DMS114 treated with DMSO at 0.1 percent for 48 hours (cell line): ENCODE measurements at regions not wholly inside any gene's neighbourhood (a gene's known extent, or its start where the extent isn't known, plus 50 kb on each side); places are given as distances from the start of the nearest gene placed in this dataset.

Experiments
- DNase-seq: peaks from one replicate; lab custom pipeline; 2025; ENCODE audit not compliant: unreplicated experiment; lab: John Stamatoyannopoulos, UW

DNA sequence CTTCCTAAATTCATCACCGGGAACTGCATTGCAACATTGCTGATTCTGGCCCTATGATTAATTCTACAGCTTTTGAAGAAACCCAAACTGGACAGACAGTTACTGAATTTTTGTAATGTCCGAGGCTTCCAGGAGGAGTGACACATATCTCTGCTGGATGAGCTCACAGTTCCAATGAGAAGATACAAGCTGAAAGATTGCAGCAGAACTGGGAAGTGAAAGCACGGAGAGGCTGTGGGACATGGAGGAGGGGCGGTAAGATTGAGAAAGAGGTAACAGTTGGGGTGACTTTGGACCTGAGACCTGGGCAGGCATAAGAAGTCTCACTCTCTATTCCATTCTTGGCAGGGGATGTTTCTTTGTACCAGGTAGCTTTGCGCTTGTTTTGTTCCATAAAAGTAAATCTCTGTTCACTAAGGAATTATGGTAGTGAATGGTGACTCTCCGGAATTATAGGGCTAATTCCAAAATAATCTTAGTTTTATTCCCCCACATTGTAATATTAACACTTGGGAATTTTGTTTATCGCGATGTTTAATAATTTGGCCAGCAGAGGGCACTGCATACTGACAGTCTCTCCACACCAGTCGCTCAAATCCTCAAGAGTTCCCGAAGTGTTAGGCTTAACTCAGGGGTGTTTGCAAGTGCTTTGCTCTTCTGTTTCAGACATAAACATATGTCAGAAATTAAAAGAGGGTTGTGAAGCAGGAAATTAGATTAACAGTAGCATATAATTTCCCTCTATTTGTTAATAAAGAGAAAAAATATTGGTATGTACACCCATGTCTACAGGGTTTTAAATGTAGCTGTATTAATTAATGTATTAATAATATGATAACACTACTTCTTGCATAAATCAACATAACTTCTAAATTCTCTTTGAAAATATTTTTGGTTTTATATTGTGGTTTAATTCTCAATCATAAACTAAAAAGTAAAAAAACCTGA lies 201.4 kb downstream of the SOCS6 start:
- peak; percentile 14 for DNase-seq

GRCh38 chr18:70489571-70489970 lies 200.7 kb downstream of the SOCS6 start:
- DNase-seq: no peak

DNA sequence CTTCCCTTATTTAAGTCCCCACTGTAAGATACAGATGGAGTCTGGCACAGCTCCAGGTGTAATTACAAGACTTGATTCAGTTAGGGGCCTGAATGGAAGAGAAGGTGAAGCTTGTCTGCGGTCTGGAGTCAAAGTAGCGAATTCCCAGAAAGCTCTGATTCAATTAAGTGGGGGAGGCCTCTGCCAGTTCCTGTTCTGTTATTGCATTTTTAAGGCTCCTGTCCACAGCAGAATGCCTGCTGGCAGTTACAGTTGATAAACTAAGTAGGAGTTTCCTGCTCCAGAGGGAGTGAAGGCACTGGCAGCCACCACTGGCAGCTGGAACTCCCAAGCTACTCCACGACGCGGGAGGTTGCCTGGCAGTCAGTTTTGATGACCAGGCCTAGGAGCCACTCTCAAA lies 181.1 kb downstream of the SOCS6 start:
- no peak for DNase-seq

DNA sequence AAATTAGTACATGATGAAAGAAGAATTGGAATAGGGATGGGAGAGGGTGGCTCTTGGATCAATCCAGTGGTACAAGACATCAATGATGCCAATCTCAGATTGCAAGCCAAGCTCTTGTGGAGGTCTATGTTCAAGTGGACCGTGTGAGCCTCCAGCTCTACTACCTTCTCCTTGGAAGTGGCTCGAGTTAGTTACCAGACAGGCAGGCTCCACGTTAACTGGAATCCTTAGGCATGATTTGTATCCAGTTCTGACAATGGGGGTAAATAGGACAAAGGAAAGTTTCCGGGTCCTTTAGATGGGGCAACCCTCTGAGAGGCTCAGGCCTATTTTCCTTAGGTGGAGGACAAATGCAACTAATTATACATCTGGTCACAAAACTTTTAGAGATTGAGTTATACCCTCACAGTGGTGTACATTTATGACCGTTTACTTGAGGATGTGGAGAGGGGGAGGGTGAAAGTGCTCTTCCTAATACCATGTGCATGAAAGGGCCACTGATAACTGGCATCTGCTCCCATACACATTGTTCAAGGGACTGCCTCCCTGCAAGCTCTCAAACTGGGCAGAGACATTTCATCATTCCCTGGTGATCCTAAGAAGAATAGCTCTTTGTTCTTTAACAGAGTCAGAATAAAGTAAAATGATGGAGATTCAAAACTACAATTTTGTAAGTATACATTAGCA lies 180.2 kb downstream of the SOCS6 start:
- DNase-seq: no peak

DNA sequence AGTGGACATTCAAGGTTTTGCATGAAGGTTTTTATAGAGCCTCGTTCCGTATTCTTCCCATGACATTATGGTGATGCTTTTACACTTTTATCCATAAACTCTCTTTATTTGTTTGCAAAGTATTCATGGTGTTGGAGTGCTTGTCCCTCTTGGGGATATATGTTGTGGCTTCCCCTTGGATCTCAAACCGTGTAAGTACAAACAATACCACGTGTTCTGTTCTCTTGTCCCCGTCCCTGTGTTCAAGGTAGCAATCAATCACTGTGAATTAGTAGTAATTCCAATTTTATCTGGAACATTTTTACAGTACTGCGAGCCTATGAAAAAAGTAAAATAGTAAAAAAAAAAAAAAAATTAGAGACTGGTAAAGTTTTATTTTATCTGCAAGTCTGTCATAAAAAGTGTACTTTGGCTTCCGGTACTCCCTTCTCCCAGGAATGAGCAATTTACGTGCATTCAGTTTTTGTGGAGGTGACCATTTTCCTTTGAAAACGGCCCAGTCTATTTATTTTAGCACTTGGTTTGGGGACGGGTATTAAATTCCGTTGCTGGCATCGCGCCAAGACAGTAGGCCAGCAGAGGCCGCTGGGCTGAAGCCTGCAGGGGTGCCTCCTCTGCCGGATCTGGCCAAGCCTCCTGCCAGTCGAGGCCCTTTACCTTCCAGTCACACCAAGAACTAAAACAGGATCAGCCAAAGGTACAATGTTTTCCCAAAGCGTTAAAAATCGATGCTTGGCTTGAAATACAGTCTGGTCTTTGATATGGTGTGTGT lies 175.7 kb downstream of the SOCS6 start:
- DNase-seq: peak; percentile 32

- no peak for DNase-seq
These were observed 174.2 kb downstream of the SOCS6 start for GRCh38 chr18:70463085-70463484.

DNA sequence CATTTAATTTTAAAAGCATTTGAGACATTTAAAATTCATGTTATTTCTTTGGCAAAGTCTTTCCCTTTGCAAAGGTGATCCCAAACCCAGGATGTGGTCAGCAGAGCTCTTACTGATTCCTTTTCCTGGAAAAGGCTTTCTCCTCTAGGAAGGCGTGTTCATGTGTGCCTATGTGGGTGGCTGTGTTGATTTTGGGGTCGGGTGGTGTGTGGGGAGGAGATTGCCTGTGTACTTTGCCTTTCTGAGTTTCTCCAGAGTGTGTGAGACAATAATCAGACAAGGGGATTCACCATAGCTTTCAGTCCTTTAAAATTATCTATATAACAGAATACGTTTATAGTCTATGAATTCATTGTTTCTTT lies 173.2 kb downstream of the SOCS6 start:
- DNase-seq: no peak

DNA sequence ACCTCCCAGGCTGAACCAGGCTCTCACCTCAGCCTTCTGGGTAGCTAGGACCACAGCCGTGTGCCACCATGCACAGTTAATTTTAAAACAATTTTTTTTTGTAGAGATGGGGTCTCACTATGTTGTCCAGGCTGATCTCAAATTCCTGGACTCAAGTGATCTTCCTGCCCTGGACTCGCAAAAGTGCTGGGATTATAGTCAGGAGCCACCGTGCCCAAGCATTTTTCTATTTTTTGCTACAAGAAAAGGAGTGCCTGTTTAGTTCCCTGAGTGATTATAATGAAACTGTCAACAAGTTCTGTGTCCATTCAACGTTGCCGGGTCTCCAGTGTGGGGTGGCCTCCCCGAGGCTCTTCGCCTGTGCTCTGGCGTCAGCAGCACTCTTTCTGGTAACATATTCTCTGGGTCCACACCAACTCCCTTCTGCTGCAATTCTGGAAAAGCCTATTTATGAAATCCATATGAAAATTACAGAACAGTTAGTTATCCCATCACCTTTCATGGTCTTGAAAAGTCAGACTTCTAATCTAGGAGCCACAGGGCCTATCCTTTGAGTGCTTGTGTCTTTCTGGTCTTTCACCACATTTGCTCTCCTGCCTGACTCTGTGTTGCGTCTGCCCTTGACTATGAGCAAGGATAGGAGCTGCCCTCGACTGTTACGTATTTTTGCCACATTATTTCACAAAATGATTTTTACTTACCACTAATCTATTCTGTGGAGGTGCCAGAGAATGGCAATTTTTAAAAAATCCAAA lies 172.7 kb downstream of the SOCS6 start:
- no peak for DNase-seq

DNA sequence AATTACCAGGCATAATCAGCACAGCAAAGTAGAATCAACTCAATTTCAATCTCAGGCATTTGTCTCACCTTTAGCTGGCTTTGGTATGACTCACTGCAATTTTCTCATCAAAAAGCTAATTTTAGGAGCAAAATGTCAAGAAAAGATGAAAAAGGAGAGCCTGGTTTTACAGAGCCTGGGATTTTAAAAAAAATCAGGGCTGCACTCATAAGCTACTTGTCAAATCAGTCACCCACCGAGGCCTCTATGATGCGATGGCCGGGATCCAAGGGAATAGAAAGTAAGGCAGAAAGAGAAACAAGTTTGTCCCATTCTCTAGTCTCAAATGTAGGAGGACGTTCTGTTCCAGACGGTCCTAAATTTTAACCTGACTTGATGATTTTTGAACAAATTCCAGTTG lies 170.9 kb downstream of the SOCS6 start:
- no peak for DNase-seq

DNA sequence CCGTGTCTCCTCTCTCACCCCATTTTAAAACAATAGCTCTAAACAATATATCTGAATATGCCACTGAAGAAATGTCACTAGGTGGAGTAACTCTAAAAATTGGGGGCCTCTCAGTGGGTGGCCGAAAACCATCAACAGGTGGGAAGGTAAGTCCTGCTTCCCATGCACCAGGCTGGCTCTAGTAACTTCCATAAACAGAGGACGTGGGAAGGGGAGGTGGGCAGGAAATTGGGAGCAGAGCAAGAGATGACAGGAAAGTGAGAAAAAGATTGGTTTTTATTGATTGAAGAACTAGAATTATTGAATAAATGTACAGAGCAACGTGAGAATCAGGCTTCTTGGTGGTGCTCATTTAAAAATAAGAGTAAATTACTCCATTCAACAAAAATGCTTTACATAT lies 170.4 kb downstream of the SOCS6 start:
- no peak for DNase-seq

DNA sequence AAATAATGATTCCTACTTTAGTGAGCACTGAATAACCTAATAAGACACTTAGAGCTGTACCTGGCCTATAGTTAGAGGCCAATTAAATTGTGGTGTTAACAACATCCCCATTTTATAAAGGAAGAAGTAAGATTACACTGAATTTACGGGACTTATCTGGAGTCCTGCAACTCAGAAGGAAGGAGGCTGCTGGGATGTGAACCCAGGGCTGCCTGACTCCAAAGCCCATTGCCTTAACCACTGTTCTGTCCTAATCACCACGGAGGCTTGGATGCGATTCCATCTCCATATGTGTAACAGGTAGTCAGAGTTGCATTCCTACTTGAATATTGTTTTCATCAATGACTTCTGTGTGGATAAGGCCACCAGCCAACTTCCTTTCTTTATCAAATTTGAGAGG lies 168.9 kb downstream of the SOCS6 start:
- DNase-seq: no peak

GRCh38 chr18:70457223-70457622 lies 168.4 kb downstream of the SOCS6 start:
- no peak for DNase-seq

- DNase-seq: no peak
These were observed 167.5 kb downstream of the SOCS6 start for GRCh38 chr18:70456376-70456775.

DNA sequence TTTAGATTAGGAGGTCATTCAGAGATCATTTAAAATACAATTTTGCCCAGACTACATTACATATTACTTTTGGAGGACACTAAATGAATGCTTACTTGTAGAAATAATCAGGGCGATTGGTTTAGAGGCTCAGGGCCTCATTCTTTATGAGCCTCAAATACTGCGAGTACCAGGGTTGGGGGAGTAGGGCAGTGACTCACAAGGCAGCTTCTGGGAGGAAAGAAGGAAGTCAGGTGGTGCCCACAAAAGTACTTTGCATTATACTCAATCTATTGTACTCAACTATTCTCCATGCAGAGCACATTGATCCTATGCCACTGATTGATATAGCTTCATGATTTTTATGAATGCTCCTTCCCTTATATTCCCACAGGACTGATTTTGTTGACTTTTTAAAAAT lies 166.9 kb downstream of the SOCS6 start:
- DNase-seq: no peak

- peak; percentile 32 for DNase-seq
These were observed 166.0 kb downstream of the SOCS6 start for GRCh38 chr18:70454704-70455322.

GRCh38 chr18:70453058-70453775 lies 164.4 kb downstream of the SOCS6 start:
- no peak for DNase-seq

- DNase-seq: no peak
These were observed 163.7 kb downstream of the SOCS6 start for GRCh38 chr18:70452501-70452900.

- no peak for DNase-seq
These were observed 161.8 kb downstream of the SOCS6 start for GRCh38 chr18:70450426-70451253.

GRCh38 chr18:70448588-70448987 lies 159.7 kb downstream of the SOCS6 start:
- no peak for DNase-seq
